ENCODE measurements at regions not wholly inside any gene's neighbourhood (a gene's known extent, or its start where the extent isn't known, plus 50 kb on each side); places are given as distances from the start of the nearest gene placed in this dataset.

GRCh38 chr12:124458992-124459851 is 108.2 kb downstream of the NCOR2 start:
- DNase-seq (ENCODE audit: low read depth, low spot score), result no peak

GRCh38 chr12:124458220-124458991 is 109.0 kb downstream of the NCOR2 start:
- DNase-seq (ENCODE audit: low read depth, low spot score), result no peak

- no peak for DNase-seq (ENCODE audit: low read depth, low spot score)
These were observed 109.9 kb downstream of the NCOR2 start for GRCh38 chr12:124457287-124458219.

- DNase-seq (ENCODE audit: low read depth, low spot score), result no peak
These were observed 110.7 kb downstream of the NCOR2 start for GRCh38 chr12:124456652-124457152.

GRCh38 chr12:124456133-124456651 is 111.2 kb downstream of the NCOR2 start:
- no peak for DNase-seq (ENCODE audit: low read depth, low spot score)

- no peak for DNase-seq (ENCODE audit: low read depth, low spot score)
These were observed 112.1 kb downstream of the NCOR2 start for GRCh38 chr12:124455336-124455735.

- no peak for DNase-seq (ENCODE audit: low read depth, low spot score)
These were observed 112.7 kb downstream of the NCOR2 start for GRCh38 chr12:124454735-124455134.

- DNase-seq (ENCODE audit: low read depth, low spot score), result no peak
These were observed 113.1 kb downstream of the NCOR2 start for GRCh38 chr12:124454352-124454725.

GRCh38 chr12:124453419-124454351 is 113.7 kb downstream of the NCOR2 start:
- no peak for DNase-seq (ENCODE audit: low read depth, low spot score)

GRCh38 chr12:124452576-124453331 is 114.7 kb downstream of the NCOR2 start:
- DNase-seq (ENCODE audit: low read depth, low spot score), result no peak

GRCh38 chr12:124451637-124452243 is 115.7 kb downstream of the NCOR2 start:
- DNase-seq (ENCODE audit: low read depth, low spot score), result no peak

- DNase-seq (ENCODE audit: low read depth, low spot score), result no peak
These were observed 116.4 kb downstream of the NCOR2 start for GRCh38 chr12:124451016-124451415.

- DNase-seq (ENCODE audit: low read depth, low spot score), result no peak
These were observed 117.0 kb downstream of the NCOR2 start for GRCh38 chr12:124450376-124450750.

GRCh38 chr12:124449623-124450375 is 117.6 kb downstream of the NCOR2 start:
- DNase-seq (ENCODE audit: low read depth, low spot score), result no peak

- DNase-seq (ENCODE audit: low read depth, low spot score), result no peak
These were observed 118.3 kb downstream of the NCOR2 start for GRCh38 chr12:124448955-124449622.

GRCh38 chr12:124448241-124448954 is 119.0 kb downstream of the NCOR2 start:
- no peak for DNase-seq (ENCODE audit: low read depth, low spot score)

- no peak for DNase-seq (ENCODE audit: low read depth, low spot score)
These were observed 121.0 kb downstream of the NCOR2 start for GRCh38 chr12:124446364-124446763.

Data from iPS DF 19.7 (cell line).